Neutrophil (primary cell): ENCODE measurements at regions not wholly inside any gene's neighbourhood (a gene's known extent, or its start where the extent isn't known, plus 50 kb on each side); places are given as distances from the start of the nearest gene placed in this dataset.

Source experiments
- H3K27ac ChIP-seq: fragments of 200-600 bp; sonication (generic); 2 replicates; pipeline ENCODE4 v1.5.1; 2016; ENCODE audit warnings: mild to moderate bottlenecking, moderate library complexity
- H3K27me3 ChIP-seq: fragments of 200-600 bp; sonication (generic); 2 replicates; pipeline ENCODE4 v1.6.0; 2016; ENCODE audit warnings: mild to moderate bottlenecking
- H3K36me3 ChIP-seq: fragments of 200-600 bp; sonication (generic); 2 replicates; pipeline ENCODE4 v1.5.1; 2017
- H3K4me1 ChIP-seq, 2 experiments: fragments of 200-600 bp in 1 of 2; sonication (generic) in 1 of 2; 1 replicate in 1 of 2; 2 replicates in 1 of 2; pipeline versions ENCODE4 v1.5.1 to v1.6.1; 2013 to 2016; ENCODE audit warnings: low read depth in 1 of 2, low read length in 1 of 2, mild to moderate bottlenecking in 1 of 2, moderate library complexity in 1 of 2; ENCODE audit not compliant: control insufficient read depth in 1 of 2, insufficient read depth in 1 of 2
- H3K4me3 ChIP-seq, 2 experiments: fragments of 200-600 bp in 1 of 2; sonication (generic) in 1 of 2; 1 replicate in 1 of 2; 2 replicates in 1 of 2; pipeline ENCODE4 v1.5.1; 2013 to 2016; ENCODE audit warnings: low read depth in 1 of 2, low read length in 1 of 2, mild to moderate bottlenecking in 1 of 2, moderate library complexity in 1 of 2
- H3K9me3 ChIP-seq: fragments of 200-600 bp; sonication (generic); 2 replicates; pipeline ENCODE4 v1.5.1; 2016
- CTCF ChIP-seq: fragments of 200-600 bp; sonication (generic); IDR thresholded peaks from 2 replicates; pipeline ENCODE4 v1.5.1; 2016; ENCODE audit warnings: antibody characterized with exemption

- no peak overlapping the region for H3K4me3 ChIP-seq
- no peaks in the 10 kb centered on the region for H3K36me3 ChIP-seq
- H3K4me1 ChIP-seq, result no peaks in the 10 kb centered on the region
- H3K27ac ChIP-seq, result no peak overlapping the region
- H3K27me3 ChIP-seq, result no peaks in the 10 kb centered on the region
- H3K9me3 ChIP-seq, result no peaks in the 10 kb centered on the region
- no peak for TF ChIP-seq CTCF
These were observed 701.6 kb downstream of the MTRR start for GRCh38 chr5:8570528-8570927.

- no peak for TF ChIP-seq CTCF
These were observed 707.2 kb downstream of the MTRR start for GRCh38 chr5:8576178-8576577.

GRCh38 chr5:8577792-8578191, 708.8 kb downstream of the MTRR start:
- TF ChIP-seq CTCF, result no peak
- H3K9me3 ChIP-seq, result no peaks in the 10 kb centered on the region
- H3K36me3 ChIP-seq, result no peaks in the 10 kb centered on the region
- no peaks in the 10 kb centered on the region for H3K4me1 ChIP-seq
- H3K27ac ChIP-seq, result no peak overlapping the region
- H3K4me3 ChIP-seq, result no peak overlapping the region
- no peaks in the 10 kb centered on the region for H3K27me3 ChIP-seq

More at GRCh38 chr5:8576178-8576577, 707.2 kb downstream of the MTRR start:
- H3K4me1 ChIP-seq, result no peaks in the 10 kb centered on the region
- no peaks in the 10 kb centered on the region for H3K27me3 ChIP-seq
- no peak overlapping the region for H3K27ac ChIP-seq
- no peaks in the 10 kb centered on the region for H3K9me3 ChIP-seq
- H3K4me3 ChIP-seq, result no peak overlapping the region
- no peaks in the 10 kb centered on the region for H3K36me3 ChIP-seq

GRCh38 chr5:8580298-8580697, 711.4 kb downstream of the MTRR start:
- H3K36me3 ChIP-seq, result no peaks in the 10 kb centered on the region
- H3K4me1 ChIP-seq, result no peaks in the 10 kb centered on the region
- H3K4me3 ChIP-seq, result no peak overlapping the region
- TF ChIP-seq CTCF, result no peak
- no peaks in the 10 kb centered on the region for H3K9me3 ChIP-seq
- H3K27me3 ChIP-seq, result no peaks in the 10 kb centered on the region
- H3K27ac ChIP-seq, result no peak overlapping the region

GRCh38 chr5:8581047-8581446, 712.1 kb downstream of the MTRR start:
- Histone ChIP-seq H3K9me3 (no peaks in the 10 kb centered on the region), H3K27me3 (no peaks in the 10 kb centered on the region), H3K4me1 (no peaks in the 10 kb centered on the region), H3K36me3 (no peaks in the 10 kb centered on the region), H3K27ac (no peak overlapping the region), H3K4me3 (no peak overlapping the region)
- no peak for TF ChIP-seq CTCF
